GM21786 (cell line): ENCODE measurements at regions not wholly inside any gene's neighbourhood (a gene's known extent, or its start where the extent isn't known, plus 50 kb on each side); places are given as distances from the start of the nearest gene placed in this dataset.
A peak's percentile ranks its signal among the peaks of the same experiment; 100 is the strongest.
"Not testable (repeated sequence)": the region's sequence is repeated elsewhere in the genome, so short reads cannot be mapped to it uniquely, and the experiment has no call there.

ENCODE experiments used
- ATAC-seq: cut with Tn5 transposase; IDR thresholded peaks from one replicate; pipeline ENCODE4 v1.9.1; 2021; ENCODE audit not compliant: unreplicated experiment

- ATAC-seq = no peak
These were observed 50.8 kb upstream of the CPOX start for GRCh38 chr3:98644168-98644567.

- ATAC-seq = no peak
These were observed 51.6 kb upstream of the CPOX start for GRCh38 chr3:98645039-98645438.

DNA sequence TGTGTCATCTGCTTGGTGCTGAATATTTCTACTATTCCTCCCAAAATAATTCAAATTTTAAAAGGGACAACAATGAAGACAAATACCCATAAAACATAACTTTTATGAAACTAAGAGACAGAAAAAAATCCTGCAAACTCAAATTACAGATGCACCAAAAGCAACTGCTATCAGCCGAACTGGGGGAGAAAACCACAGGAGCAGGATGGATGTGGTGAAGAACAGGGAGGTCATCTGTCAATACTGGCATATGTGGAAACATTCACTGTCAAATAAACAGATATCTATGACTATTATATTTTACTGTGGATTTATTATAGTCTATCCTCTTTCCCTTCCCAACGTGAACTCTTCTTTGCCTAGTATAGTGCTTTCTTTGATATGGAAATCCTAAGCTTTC lies 53.3 kb upstream of the CPOX start:
- ATAC-seq = no peak

GRCh38 chr3:98647197-98647596 lies 53.8 kb upstream of the CPOX start:
- ATAC-seq = no peak

DNA sequence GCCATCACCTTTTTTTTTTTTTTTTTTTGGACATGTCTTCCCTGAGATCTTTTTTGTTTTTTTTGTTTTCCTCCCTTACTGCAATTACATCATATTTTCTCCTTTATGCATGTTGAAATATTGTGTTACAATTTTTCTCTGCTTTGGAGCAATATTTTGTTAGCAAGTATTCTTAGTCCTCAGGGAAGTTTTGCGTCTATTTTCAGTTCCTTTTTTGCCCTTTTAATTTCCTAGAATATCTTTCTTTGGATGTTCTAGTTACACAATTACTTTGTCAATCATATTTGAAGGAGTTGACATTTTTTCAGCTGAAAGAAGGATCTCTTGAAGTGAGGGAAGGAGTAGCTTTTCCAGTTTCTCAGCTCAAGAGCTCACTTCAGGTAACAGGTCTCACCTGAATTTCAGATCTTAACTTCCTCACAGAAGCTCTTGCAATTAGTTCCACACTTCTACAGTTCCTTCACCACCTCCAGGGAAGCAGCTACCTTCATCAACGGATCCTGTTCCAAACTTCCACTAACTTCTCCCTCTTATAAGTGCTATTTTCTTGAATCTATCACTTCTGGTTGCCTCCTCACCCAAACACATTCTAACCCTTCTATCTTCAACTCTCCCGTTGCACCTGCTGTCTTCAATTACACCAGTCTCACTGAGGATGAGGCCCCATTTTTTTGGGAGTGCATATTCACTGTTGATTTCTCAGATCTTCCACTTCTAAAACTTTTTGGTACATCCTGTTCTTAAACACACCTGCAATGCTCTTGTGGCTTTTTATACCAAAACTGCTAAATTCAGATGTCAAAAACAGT lies 57.8 kb upstream of the CPOX start:
- no peak for ATAC-seq

- no peak for ATAC-seq
These were observed 58.3 kb upstream of the CPOX start for GRCh38 chr3:98651780-98652077.

GRCh38 chr3:98655666-98656065 lies 62.3 kb upstream of the CPOX start:
- no peak for ATAC-seq

DNA sequence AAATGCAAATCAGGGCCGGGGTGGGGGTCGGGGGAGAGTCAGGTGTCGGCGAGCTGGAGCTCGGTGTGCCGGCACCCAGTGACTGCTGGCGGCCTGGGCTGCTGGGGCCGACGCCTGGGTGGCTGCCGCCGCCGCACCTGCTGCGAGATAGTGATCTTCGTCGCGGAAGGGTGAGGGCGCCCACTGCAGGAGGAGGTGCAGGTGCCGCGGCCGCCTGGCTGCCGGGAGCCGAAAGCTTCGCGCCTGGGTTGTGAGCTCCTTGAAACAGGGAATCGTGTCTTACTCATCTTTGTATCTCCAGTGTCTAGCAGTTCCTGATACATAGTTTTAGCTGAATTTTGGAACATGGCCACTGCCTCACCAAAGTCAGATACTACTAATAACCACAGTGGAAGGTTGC lies 64.0 kb upstream of the CPOX start:
- ATAC-seq = peak; percentile 90

DNA sequence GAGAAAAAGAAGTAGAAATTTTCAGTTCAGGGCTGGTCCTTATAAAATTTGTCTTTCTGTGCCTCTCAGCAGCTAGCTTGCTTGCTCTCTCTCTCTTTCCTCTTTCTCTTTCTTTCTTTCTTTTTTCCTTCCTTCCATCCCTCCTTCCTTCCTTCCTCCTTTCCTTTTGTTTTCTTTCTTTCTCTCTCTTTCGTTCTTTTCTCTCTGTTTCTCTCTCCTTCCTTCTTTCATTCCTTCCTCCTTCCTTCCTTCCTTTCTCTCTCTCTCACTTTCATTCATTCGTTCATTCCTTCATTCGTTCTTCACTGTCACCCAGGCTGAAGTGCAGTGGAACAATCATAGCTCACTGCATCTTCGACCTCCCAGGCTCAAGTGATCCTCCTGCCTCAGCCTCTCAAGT lies 69.3 kb upstream of the CPOX start:
- ATAC-seq = no peak

GRCh38 chr3:98670020-98670419 lies 76.6 kb upstream of the CPOX start:
- no peak for ATAC-seq

DNA sequence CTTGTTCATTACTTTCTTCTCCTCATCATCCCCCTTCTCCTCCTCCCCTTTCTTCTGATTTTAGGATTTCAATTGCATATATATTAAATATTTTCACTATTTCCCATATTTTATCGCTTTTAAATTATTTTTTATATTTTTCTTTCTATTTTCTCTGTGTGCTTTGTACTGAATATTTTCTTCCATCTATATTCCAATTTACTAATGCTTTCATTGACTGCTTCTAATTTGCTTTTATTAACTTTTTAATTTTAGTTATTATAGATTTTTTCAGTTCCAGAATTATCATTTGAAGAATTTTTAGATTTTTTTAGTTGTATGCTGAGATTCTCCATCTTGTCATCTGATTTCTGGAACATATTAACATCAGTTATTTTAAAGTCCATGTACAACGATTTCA lies 83.2 kb upstream of the ST3GAL6 start:
- ATAC-seq = no peak

DNA sequence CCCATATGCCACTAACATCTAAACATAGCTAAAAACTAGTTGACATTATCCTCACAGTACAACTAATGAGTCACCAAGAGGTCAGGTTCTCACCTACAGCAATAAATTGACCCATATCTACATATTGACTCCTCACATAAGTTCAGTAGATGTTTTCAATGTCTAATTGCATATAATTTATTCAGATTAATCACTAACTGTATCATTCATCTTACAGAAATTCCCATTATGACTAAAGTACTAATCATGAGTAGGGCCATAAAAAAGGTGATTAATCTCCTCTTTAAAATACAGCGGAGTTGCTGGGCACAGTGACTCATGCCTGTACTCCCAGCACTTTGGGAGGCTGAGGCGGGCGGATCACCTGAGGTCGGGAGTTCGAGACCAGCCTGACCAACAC lies 82.4 kb upstream of the ST3GAL6 start:
- no peak for ATAC-seq

DNA sequence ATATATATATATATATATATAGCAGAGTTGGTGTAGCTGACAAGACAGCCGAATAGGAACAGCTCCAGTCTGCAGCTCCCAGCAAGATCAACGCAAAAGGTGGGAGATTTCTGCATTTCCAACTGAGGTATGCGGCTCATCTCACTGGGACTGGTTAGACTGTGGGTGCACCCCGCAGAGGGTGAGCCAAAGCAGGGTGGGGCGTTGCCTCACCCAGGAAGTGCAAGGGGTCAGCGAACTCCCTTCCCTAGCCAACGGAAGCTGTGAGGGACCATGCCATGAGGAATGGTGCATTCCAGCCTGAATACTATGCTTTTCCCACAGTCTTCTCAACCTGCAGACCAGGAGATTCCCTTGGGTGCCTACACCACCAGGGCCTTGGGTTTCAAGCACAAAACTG lies 81.7 kb upstream of the ST3GAL6 start:
- ATAC-seq = no peak

DNA sequence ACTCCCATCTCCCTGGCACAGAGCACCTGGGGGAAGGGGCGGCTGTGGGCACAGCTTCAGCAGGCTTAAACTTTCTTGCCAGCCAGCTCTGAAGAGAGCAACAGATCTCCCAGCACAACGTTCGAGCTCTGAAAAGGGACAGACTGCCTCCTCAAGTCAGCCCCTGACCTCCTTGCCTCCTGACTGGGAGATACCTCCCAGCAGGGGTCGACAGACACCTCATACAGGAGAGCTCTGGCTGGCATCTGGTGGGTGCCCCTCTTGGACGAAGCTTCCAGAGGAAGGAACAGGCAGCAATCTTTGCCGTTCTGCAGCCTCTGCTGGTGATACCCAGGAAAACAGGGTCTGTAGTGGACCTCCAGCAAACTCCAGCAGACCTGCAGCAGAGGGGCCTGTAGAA lies 80.7 kb upstream of the ST3GAL6 start:
- ATAC-seq = not testable (repeated sequence)

- ATAC-seq = no peak
These were observed 74.8 kb upstream of the ST3GAL6 start for GRCh38 chr3:98688363-98688762.

DNA sequence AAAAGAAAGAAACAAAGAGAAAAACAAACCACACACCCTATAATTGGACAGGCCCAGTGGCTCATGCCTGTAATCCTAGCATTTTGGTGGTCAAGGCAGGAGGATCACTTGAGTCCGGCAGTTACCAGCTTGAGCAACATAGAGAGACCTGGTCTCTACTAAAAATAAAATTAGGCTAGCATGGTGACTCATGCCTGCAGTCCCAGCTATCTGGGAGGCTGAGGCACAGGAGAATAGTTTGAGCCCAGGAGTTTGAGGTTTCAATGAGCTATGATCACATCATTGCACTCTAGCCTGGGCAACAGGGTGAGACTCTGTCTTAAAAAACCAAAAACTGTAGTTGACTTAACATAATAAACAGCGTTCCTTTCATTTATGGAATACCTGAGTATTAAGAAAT lies 72.3 kb upstream of the ST3GAL6 start:
- ATAC-seq = no peak

DNA sequence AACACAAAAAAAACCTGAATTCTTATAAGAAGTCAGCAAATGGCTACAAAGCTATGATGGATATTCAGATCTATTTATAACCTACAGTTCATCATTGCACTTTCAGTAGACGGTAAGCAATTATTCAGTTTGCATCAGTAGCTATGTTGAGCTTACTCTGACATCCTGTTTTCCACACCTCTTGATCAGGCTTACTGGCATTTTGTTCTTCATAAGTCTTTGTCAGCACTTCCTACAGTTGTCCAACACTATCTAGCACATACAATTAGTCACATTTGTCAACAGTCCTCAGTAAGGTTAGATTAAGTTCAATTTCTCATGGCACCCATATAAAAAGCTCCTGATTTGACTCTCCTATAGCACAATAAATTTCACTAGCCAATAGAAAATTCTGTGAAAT lies 71.2 kb upstream of the ST3GAL6 start:
- ATAC-seq = no peak

GRCh38 chr3:98692787-98693473 lies 70.2 kb upstream of the ST3GAL6 start:
- no peak for ATAC-seq

GRCh38 chr3:98695796-98696195 lies 67.3 kb upstream of the ST3GAL6 start:
- no peak for ATAC-seq

GRCh38 chr3:98696296-98696695 lies 66.8 kb upstream of the ST3GAL6 start:
- ATAC-seq = not testable (repeated sequence)

- no peak for ATAC-seq
These were observed 65.9 kb upstream of the ST3GAL6 start for GRCh38 chr3:98697225-98697624.

- ATAC-seq = no peak
These were observed 64.0 kb upstream of the ST3GAL6 start for GRCh38 chr3:98699132-98699531.
